DMS 273 treated with DMSO at 0.1 percent for 48 hours (cell line): ENCODE measurements at regions not wholly inside any gene's neighbourhood (a gene's known extent, or its start where the extent isn't known, plus 50 kb on each side); places are given as distances from the start of the nearest gene placed in this dataset.

Experiments
- DNase-seq: peaks from one replicate; lab custom pipeline; 2025; lab: John Stamatoyannopoulos, UW

DNA sequence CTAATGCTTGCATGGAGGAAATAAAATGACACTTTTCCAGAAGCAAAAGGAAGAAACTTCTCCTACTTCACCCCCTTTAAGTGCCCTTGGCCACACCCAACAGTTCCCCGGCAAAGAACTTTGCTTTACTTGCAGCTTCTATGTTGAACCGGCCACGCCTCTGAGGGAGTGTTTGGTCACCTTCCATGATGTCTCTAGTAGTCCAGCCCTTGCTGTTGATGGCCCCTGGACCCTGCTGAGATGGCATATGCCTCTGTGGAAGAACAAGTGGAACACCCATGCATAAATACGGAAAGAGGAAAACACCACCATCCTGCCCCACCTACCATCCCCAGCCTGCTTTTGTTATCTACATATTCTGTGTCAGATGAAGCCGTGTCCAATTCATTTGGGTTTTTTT lies 218.3 kb upstream of the POU3F3 start:
- no peak for DNase-seq

DNA sequence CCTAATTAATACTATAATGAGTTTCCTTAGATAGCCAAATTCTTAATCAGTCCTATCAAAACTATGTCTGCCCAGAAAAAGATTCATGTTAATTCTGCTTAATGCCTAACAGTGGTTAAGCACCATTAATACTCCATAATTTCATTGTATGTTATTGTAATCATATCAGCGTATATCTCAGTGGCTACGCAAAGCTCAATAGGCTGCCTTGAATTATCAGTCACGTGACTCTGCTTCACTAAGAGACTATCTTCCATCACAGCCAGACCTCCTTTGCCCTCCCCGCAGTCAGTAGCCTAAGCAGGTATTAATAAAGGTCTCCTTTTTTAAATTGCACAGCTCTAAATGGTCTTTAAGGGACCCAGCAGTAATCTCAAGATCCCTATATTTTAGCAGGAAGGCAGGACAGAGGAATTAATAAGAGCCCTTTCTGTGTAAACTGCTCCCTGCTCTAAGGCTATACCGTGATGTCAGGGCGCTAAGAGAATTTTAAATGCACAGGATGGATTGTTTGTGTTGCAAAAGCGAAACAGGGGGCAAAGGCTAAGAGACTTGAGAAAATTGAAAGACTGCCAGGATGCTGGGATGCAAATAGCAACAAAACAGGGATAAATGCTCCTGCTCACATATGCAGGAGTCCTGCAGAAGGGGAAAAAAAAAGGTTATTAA lies 215.6 kb upstream of the POU3F3 start:
- DNase-seq, result no peak

DNA sequence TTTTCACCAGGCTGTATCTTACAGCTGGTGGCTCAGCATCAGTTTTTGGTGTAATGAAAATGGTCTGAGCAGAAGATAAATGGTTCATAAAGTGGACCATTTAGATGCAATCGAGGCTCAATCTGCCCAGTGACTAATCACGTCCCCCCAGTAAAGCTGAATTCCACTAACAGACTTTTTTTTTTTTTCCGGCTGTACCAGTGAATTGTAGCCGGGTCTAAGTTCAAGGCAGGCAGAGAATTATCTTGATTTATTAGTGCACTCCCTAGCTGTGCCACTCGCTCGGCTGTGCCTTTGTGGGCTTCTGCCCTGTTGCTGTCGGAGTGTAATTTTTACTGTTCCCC lies 215.1 kb upstream of the POU3F3 start:
- DNase-seq, result no peak

DNA sequence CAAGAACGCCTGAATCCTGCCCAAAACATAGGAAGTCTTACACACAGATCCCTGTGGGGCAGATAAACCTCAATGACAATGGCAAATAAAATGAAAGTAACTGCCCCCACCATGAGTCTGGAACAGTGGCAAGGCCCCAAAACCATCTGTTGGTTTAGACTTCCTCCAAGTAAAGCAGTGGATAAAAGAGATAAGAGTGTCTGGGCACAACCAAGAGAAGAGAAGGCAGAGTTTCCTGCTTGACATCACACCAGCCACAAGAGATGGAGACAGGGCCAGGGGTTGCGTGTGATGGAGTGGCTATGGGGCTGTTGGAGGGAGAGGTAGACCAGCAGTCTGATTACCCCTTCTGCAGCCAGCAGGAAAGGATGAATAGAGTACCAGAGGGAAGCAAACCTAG lies 212.1 kb upstream of the POU3F3 start:
- DNase-seq, result no peak

DNA sequence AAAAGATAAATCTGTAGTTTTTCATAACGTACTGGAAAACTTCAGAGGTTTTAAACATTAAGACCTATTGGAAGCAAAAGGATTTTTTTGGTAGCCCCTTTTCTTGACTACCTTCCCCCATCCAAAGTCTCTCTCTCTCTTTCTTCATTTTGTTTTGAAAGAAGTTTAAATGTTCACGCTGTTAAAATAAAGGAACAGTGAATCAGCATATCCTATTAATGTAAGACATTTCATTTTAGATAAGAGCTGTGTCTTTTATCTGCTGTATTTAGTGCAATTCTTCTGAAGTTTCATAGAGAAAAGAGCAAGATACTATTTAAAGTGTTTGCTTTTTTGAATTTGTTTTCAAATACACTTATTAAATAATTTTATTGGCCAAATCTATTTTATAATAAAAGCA lies 205.5 kb upstream of the POU3F3 start:
- DNase-seq, result no peak

DNA sequence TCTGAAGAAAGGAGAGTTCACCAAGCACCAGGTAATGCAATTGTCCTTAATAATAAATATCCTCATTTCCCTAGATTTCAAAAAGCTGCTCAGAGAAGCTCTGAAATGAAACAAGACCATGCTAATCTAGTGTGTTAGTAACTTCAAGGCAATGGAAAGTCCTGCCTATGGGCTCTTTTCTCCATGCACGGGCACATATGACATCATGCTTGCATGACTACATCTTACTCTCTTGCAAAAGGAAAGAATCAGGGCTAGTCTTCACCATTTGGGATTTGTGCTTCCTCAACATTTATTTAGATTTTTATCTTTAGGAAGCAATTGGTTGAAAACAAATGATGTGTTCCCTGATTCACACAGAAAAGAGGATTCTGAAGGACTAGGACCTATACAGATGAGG lies 204.0 kb upstream of the POU3F3 start:
- no peak for DNase-seq

DNA sequence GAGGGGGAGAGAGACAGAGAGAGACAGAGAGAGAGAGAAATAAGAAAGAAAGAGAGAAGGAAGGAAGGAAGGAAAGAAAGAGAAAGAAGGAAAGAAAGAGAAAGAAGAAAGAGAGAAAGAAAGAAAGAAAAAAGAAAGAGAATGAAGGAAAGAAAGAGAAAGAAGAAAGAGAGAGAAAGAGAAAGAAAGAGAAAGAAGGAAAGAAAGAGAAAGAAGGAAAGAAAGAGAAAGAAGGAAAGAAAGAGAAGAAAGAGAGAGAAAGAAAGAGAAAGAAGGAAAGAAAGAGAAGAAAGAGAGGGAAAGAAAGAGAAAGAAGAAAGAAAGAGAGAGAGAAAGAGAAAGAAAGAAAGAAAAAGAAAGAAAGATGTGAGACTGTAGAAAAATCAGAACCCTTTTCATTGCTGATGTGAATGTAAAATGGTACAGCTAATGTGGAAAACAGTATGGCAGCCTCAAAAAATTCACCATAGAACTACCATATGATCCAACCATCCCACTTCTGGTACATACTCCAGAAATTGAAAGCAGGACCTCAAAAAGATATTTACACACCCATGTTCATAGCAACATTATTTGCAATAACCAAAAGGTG lies 203.4 kb upstream of the POU3F3 start:
- no peak for DNase-seq

- DNase-seq, result no peak
These were observed 199.1 kb upstream of the POU3F3 start for GRCh38 chr2:104654811-104655210.

GRCh38 chr2:104656571-104657163 lies 197.2 kb upstream of the POU3F3 start:
- no peak for DNase-seq

- no peak for DNase-seq
These were observed 195.6 kb upstream of the POU3F3 start for GRCh38 chr2:104658144-104658835.

GRCh38 chr2:104658904-104659591 lies 194.9 kb upstream of the POU3F3 start:
- DNase-seq, result no peak

DNA sequence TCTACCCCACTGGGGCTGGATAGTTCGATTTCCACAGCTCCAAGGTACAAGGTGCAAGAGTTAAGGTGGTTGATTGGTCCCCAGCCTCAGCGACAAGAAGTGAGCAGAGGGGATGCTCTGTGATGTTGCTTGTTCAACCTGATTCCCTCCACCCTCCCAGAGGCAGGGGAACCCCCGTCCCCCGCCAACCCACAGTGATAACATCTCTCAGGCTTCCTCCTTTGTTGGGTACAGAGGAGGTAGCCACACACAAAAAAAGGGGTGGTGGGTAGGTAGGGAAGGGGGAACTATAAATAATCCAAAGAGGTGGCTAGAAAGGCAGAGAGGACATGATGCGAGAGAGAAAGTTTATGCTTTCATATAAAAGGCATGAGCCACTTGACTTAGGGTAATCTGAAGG lies 192.9 kb upstream of the POU3F3 start:
- DNase-seq, result no peak

- no peak for DNase-seq
These were observed 189.2 kb upstream of the POU3F3 start for GRCh38 chr2:104664672-104665071.

DNA sequence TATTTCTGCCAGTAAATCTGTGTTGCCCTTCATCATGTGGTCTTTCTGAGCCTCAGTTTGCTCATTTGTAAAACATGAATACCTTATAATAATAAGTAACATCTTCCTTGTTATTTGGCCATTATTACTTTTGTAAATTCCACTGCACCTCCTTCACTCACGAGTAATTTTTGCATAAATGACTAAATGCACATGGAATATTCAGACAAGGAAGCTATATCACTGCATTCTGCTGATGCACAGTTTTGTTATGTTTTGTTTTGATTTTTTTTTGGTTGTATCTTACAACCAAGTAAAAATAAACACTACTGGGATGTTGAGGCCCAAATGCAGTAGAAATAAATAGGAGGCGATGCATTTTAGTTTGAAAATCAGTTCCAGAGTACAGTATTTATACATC lies 185.3 kb upstream of the POU3F3 start:
- DNase-seq, result no peak

GRCh38 chr2:104673225-104673624 lies 180.7 kb upstream of the POU3F3 start:
- no peak for DNase-seq

DNA sequence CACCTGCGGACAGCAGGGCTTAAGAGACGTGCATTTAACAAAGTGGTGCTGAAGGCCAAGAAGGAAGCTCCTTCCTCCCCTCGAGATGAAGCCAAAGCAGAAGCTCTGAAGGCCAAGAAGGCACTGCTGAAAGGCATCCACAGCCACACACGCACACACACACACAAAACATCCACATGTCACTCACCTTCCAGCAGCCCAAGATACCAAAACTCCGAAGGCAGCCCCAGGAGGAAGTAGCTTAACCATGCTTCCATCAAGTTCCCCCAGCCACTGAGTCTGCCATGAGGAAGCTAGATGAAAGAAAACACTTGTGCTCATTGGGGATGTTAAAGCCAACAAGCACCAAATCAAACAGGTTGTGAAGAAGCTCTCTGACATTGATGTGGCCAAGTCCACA lies 175.7 kb upstream of the POU3F3 start:
- DNase-seq, result no peak

GRCh38 chr2:104685591-104685990 lies 168.3 kb upstream of the POU3F3 start:
- no peak for DNase-seq

GRCh38 chr2:104687147-104687546 lies 166.8 kb upstream of the POU3F3 start:
- no peak for DNase-seq

DNA sequence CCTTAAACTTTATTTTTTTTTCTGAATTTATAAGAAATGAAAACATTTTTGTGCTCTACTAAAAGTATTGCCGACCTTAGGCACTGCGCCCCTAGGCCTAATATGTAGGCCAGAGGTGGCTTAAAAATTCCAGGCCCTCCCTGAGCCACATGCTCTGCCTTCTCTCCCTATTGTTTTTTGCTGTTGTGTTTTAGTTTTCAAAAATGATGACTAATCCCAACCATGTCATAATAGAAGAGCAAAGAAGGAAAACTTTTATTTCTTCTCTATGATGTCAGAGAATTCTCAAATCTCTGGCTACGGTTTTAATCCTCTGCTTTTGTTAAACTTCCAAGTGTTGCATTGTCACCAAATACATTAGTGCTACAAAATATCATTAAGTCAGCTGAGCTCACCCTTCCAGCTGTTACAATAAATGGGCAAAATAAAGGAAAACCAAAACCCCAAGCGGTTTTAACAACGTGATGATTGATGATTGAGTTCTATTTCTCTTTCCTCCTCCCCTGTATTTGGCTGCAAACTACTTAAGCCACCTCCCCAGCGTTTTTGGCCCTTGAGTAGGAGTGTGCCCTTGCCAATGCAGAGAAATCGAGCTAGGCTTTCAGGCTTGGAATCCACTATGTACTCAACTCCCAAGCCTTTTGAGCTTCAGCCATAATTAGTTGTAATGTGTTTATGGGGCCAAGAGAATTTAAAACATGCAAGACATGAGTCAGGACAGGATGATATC lies 163.5 kb upstream of the POU3F3 start:
- DNase-seq, result peak; percentile 66

GRCh38 chr2:104698276-104698675 lies 155.6 kb upstream of the POU3F3 start:
- DNase-seq, result no peak

DNA sequence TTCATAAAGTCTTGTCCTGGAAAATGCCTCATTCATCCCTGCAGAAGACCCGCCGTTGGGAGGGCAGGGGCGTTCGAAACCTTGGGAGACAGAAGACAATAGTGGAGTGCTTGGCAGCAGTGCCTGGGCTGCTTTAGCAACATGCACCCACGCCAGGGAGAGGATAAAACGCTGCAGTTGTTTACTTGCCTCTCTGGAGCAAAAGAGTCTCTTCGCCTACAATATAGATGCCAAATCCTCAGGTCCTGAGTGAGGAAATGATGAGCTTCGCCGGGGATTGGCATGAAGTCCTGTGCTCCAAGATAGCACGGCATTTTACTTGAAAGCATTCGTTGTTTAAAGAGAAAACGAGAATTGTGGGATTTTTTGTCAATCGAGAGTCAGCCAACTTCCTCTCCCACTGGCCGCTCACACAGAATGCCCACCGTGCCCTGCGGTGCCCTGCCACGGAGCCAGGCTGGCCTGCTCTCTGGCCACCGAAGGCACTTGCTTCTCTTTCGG lies 152.5 kb upstream of the POU3F3 start:
- no peak for DNase-seq
